HG02763 (cell line): ENCODE measurements at regions not wholly inside any gene's neighbourhood (a gene's known extent, or its start where the extent isn't known, plus 50 kb on each side); places are given as distances from the start of the nearest gene placed in this dataset.

ENCODE experiments used
- ATAC-seq: cut with Tn5 transposase; IDR thresholded peaks from one replicate; pipeline ENCODE4 v1.9.1; 2021; ENCODE audit warnings: mild to moderate bottlenecking, moderate library complexity; ENCODE audit not compliant: unreplicated experiment

GRCh38 chr20:1720845-1721475 is 63.4 kb upstream of the SIRPG start:
- ATAC-seq = no peak

GRCh38 chr20:1720226-1720625 is 62.6 kb upstream of the SIRPG start:
- no peak for ATAC-seq

- ATAC-seq = no peak
These were observed 61.2 kb upstream of the SIRPG start for GRCh38 chr20:1718604-1719384.

GRCh38 chr20:1712634-1713624 is 55.4 kb upstream of the SIRPG start:
- ATAC-seq = no peak

- no peak for ATAC-seq
These were observed 54.4 kb upstream of the SIRPG start for GRCh38 chr20:1711826-1712601.

- ATAC-seq = no peak
These were observed 53.7 kb upstream of the SIRPG start for GRCh38 chr20:1711266-1711665.

- ATAC-seq = no peak
These were observed 52.9 kb upstream of the SIRPG start for GRCh38 chr20:1710484-1710883.

- ATAC-seq = no peak
These were observed 50.2 kb upstream of the SIRPG start for GRCh38 chr20:1707588-1708449.
